Retinal pigment epithelial cell (primary cell): ENCODE measurements at regions not wholly inside any gene's neighbourhood (a gene's known extent, or its start where the extent isn't known, plus 50 kb on each side); places are given as distances from the start of the nearest gene placed in this dataset.

ENCODE experiments used
- DNase-seq: peaks from one replicate; pipeline ENCODE4 v3.0.0-alpha.2; 2010; ENCODE audit warnings: low read depth
- H3K4me3 ChIP-seq: 2 replicates; pipeline ENCODE4 v1.5.1; 2011; ENCODE audit warnings: mild to moderate bottlenecking, low read length, control low read depth, moderate library complexity
- TF ChIP-seq, protein P1 (sequence below): conservative IDR thresholded peaks from 2 replicates; pipeline ENCODE4 v1.5.1; 2011; ENCODE audit warnings: low read depth, low read length, control low read depth, inconsistent platforms

DNA sequence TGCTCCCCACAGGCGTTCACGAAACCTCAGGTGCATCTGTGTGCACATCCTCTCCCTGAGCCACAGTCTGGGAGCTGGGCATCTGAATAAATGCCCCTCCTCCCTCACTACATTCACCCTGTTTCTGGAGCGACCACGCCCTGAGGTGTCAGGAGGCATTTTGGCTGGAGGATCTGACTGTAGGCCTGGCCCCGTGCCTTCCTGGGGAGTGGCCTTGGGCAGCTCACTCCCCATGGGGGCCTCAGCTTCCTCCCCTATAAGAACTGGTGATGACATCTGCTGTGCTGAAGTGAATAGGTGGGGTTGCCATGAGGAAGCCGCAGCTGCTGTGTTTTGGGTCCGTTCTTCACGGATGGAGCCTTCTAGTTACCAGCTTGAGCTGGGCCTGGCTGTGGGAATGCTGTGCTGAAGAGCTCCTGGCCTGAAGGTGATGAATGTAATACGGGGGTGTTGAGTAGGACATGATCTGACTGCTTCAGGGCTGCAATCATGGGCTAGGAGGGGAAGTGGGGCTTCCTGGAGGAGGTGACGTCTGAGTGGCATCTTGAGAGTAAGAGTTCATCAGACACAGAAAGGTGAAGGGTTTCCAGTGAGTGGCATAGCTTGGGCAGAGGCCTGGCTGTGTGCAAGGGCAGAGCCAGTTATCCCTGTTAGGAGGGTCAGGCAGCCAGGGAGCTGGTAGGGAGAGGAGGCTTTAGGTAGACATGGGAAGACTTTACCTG lies 58.2 kb downstream of the GLI2 start:
- H3K4me3 ChIP-seq, result no peak overlapping the region
- DNase-seq, result no peak

DNA sequence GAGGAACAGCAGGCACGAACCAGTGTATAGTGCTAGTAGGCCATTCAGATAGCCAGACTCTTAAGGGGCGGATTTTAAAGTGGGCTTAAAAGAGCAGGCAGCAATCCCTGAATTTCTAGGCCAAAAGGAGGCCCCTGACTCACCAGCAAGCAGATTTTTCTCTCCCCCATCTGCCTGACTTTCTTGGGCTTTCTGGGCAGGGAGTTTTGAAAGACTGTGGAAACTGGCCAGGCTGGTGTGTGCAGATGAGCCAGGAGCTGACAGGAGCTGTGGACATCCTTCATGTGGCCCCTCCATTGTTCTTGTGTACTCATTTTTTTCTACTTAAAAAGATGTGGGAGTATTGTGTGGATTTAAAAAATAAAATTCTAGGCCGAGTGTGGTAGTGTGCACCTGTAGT lies 59.0 kb downstream of the GLI2 start:
- TF ChIP-seq, protein P1, sequence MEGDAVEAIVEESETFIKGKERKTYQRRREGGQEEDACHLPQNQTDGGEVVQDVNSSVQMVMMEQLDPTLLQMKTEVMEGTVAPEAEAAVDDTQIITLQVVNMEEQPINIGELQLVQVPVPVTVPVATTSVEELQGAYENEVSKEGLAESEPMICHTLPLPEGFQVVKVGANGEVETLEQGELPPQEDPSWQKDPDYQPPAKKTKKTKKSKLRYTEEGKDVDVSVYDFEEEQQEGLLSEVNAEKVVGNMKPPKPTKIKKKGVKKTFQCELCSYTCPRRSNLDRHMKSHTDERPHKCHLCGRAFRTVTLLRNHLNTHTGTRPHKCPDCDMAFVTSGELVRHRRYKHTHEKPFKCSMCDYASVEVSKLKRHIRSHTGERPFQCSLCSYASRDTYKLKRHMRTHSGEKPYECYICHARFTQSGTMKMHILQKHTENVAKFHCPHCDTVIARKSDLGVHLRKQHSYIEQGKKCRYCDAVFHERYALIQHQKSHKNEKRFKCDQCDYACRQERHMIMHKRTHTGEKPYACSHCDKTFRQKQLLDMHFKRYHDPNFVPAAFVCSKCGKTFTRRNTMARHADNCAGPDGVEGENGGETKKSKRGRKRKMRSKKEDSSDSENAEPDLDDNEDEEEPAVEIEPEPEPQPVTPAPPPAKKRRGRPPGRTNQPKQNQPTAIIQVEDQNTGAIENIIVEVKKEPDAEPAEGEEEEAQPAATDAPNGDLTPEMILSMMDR, result no peak
- no peak for DNase-seq
- H3K4me3 ChIP-seq, result no peak overlapping the region

More for the DNA sequence above, 58.2 kb downstream of the GLI2 start:
- TF ChIP-seq, protein P1, result no peak

DNA sequence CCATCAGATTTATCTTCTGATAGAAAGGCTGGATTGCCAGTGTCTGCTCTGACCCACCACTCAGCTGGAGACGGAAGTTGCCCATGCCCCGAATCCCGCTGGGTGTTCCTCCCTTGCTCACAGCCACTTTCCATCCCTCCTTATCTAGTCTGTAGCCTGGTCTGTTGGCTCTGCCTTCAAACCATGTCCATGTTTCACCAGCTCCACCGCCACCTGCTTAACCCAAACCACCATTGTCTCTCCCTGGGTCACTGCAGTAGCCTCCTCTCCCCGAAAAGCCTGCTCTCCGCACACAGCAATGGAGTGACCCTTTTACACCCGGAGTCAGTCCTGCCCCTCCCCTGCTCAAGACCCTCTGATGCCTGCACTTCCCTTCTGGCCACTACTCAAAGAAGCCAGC lies 60.4 kb downstream of the GLI2 start:
- H3K4me3 ChIP-seq, result no peak overlapping the region
- no peak for DNase-seq
- TF ChIP-seq, protein P1, result no peak

DNA sequence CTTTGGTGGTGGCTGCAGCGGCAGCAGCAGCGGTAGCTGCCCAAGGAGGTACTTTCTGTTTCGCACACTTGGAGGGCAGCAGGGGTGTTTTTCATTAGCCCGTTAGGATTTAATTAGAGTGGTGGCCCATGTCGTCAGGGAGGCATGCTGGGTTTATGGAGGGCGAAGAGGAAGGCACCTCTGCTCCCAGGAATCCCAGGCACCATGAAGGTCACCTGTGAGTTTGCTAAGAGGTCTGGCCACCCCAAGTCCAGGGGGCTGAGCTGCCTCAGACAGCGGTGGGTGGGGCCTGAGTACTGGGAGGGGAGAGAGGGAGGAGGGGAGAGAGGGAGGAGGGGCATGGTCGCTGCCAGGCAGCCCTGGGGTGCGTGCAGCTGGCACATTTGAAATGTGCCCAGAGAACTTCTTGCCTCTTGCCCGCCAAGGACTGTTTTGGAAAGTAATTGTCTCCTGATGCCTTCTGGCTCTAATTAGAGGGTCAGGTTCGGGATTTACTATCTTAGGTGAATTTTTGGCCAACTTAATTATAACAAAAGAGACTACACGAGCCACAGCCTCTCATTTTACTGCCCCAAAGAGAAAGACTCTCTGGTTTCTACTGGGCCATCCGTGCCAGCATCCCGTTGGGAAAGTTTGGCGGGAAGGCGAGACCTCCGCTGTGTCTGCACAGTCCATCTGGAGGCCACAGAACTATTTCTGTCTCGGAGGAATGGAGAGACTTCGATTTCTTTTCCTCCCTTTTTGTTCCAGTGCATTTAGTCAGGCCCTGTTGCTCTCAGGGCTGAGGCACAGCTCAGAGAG lies 62.0 kb downstream of the GLI2 start:
- DNase-seq, result no peak
- no peak overlapping the region for H3K4me3 ChIP-seq
- TF ChIP-seq, protein P1, result no peak

DNA sequence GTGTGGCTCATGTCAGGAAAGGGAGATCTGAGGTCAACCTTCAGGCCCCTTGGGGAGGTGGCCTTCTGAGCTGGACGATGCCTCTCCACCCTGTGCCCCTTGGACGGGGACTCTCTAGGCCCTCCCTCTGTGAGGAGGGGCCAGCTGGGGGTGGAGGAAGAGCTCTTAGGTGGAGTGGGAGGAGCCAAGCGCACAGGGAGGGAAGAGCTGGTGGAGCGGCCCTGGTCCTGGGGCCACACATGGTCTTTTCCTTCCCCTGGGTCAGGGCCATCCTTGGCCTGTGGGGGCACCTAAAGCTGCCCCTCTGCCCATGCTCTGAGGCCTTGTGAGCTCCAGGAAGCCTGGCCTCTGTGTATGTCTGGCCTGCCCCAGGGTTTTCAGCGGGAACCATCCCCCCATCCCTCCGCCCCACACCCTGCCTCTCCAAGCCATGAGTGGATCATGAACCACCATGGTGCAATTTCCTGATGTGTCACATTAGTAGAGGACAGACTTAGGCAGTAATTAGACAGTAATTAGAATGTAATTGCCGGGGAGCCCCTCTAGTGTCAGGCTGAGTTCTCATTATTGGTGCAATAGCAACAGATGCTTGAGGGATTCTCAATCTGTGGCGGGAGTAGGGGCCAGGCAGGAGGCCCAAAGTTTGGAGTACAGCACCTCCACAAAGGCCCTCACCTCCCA lies 63.0 kb downstream of the GLI2 start:
- DNase-seq, result no peak
- TF ChIP-seq, protein P1, result no peak
- H3K4me3 ChIP-seq, result no peak overlapping the region

DNA sequence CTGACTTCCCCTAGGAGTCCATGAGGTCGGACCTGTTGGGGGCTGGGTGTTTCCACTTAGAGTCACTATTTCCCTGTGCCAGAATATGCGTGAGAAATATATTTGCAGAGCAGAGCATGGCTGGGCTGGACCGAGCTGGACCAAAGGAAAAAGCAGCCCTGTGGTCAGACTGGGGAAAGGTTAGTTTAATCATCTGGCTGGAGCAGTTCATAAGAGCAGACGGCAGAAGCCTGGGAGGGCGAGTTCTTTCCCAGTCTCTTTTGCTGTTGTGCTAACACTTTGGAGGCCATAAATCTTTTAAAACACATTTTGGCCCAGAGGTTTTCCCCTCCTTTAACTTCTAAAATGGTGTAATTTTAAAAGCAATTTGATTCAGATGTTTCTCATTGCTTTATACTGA lies 66.5 kb downstream of the GLI2 start:
- H3K4me3 ChIP-seq, result no peak overlapping the region
- TF ChIP-seq, protein P1, result no peak
- DNase-seq, result no peak
